Nucleus accumbens (tissue), 56 donors: ENCODE measurements at regions not wholly inside any gene's neighbourhood (a gene's known extent, or its start where the extent isn't known, plus 50 kb on each side); places are given as distances from the start of the nearest gene placed in this dataset.

Experiments
- DNase-seq, 56 donors: peaks; one replicate each; lab custom pipeline; 2025; lab: John Stamatoyannopoulos, UW

DNA sequence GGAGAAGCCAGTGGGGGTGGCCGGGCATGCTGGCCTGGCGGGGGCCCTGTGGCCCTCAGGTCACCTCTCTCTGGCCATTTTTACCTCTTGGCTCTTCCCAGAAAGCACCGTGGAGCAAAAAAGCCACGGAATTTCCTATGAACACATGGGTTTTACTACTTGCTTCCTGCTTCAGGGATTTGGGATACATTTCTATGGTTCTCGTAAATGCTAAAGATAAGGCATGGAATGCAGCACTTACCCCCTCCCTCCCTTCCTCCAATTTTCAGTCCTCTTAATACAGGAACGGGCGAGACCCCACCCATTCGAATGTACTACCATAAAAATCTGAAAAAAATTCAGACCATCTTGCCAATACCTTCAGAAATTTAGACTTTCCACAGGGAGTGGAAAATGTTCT lies 279.7 kb downstream of the ARHGAP12 start:
- no peak for DNase-seq

DNA sequence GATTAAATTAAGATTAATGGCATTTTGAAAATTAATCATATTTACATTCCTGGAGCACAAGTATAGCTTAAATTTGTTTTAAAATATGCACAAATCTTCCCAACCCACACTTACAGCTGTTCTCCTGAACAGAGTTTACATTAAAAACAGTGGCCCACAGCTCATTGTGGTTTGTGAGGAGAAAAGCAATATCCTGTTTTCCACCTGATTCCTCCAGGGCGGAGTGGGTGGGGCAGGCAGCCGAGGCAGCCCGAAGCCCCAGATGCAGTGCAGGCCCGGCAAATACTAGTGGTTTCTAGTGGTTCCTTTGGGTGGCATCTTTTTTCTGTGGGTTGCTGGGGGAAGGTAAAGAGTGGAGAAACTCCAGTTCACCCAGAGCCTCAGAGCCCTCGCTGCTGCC lies 280.8 kb downstream of the ARHGAP12 start:
- no peak for DNase-seq

DNA sequence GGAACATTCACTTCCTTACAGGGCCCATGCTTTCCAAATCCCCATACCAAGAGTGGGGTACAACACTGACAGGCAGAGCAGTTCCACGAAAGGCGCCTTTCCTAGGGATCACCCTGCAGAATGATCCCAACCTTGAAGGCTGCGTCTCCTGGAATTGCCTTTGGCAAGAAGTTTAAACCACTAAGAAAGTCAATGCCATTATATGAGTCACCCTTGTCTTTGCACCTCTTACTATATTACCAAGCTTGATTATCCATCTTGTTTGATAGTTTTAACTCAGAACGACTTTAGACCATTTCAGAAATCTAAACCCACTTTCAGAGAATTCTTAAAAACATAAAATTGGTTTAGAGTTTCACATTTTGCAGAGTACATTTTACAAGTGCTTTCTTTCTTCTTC lies 282.1 kb downstream of the ARHGAP12 start:
- no peak for DNase-seq

DNA sequence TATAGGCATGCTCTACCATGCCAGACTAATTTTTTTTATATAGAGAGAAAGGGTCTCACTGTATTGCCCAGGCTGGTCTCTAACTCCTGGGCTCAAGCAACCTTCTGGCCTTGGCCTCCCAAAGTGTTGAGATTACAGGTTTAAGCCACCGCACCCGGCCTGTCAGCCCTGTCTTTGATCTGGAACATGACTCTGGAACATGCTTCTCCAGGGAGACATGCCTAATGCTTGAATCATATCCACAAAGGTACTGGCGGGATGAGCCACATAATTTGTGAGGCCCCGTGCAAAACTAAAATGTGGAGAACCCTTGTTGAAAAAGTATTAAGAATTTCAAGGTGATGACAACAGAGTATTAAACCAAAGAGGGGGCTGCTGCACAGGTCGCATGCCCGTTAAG lies 282.8 kb downstream of the ARHGAP12 start:
- no peak for DNase-seq

DNA sequence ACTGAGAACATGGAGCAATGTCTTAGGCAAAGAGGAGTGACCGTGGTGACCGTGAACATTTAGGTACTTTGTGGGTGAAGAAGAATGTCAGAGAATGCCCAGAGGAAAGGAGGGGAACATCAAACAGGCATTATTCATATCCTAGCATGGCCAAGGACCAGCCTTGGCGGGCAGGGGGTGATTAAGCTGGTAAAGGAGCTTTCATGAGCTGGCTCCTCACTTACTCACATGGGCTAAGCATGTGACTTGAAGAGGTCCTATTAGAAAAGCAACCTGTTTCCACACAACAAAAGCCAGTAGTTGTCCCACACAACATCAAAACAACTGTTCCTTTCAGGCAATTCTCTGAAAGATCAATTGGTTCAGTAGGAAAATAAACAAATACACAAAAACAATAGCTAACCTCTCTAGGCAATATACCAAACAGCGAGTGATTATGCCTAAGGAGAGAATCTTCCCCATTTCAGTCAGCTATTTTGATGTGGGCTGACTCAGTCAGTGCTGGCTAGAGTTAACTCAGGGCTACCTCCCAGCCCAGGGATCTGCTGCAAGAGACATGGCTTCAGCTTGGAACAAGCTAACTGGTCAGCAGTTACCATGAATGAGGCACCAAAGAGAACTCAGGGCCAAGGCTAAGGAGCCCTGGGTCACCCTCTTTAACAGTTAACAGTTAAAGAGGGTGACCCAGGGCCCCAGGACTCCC lies 283.5 kb downstream of the ARHGAP12 start:
- no peak for DNase-seq

DNA sequence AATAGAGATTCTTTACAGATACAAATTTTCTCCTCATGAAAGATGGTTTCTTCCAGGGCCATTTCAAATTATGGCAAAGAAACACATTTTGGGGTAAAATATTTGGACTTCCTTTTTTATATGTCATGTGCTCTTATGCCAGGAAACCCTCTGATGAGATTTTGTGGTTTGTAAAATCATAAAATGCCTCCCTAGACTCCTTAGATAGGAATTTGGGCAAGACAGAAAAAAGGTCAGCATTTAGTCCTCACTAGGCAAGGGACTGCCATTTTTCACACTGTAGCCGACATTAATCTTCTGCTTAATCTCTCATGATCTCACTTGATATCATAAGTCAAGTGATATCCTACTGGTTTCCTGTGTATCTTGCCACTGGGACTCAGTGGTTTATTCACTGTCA lies 286.4 kb downstream of the ARHGAP12 start:
- DNase-seq: no peak

DNA sequence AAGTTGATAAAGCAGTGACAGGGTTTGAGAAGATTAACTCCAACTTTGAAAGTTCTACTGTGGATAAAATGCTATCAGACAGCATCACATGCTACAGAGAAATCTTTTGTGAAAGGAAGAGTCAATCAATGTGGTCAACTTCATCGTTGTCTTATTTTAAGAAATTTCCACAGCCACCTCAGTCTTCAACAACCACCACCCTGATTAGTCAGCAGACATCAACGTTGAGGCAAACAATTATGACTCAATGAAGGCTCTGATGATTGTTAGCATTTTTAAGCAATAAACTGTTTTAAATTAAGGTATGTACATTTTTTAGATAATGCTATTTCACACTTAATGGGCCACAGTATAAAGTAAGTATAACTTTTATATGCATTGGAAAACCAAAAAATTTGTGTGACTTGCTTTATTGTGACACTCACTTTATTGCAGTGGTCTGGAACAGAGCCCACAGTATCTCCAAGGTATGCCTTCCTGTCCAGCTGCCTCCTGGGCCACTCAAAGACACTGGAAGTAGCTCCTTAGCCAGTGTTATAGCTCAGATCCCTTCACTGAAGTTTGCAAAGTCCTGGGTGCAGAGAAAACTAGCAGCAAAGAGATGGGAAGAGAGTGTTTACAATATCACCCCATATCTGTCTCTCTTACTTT lies 293.1 kb downstream of the ARHGAP12 start:
- no peak for DNase-seq

DNA sequence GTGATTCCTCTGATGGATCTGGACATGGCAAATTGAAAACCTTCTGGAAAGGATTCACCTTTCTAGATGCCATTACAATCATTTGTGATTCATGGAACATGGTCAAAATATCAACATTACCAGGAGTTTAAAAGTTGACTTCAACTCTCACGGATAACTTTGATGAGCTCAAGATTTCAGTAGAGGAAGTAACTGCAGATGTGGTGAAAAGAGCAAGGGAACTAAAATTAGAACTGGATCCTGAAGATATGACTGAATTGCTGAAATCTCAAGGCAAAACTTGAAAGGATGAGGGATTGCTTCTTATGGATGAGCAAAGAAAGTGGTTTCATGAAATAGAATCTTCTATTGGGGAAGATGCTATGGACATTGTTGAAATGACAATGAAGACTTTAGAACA lies 293.6 kb downstream of the ARHGAP12 start:
- no peak for DNase-seq

DNA sequence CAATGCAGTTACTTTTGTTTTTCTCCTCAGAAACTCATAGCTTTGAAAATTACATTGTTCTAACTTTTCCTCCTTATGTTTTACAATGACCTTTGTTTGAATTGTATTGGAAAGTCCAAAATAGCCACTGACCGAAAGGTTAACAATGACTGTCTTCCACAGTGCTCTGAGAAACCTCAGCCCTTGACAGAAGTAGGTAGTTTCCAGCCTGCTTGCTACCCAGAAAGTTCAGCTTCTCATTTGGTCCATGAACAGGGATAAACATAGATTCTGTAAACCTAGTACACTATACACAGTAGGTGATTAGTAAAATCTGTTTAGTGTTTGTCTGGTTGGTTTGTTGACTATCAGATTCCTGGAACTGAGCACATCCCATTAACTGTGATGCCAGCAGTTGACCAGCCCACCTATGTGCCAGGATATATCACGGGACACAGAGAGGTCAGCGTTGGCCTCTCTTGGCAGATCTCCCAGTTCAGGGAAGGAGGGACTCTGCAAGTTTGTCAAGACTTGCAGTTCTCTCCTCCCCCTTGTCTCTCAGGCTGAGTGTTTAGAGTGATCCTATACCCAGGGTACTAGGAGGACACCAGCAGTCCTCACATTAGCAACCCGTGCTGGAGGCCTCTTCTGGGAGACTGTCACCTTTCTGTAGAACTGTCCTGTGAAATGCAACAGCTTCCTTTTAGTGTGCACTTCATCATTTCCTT lies 297.6 kb downstream of the ARHGAP12 start:
- no peak for DNase-seq

DNA sequence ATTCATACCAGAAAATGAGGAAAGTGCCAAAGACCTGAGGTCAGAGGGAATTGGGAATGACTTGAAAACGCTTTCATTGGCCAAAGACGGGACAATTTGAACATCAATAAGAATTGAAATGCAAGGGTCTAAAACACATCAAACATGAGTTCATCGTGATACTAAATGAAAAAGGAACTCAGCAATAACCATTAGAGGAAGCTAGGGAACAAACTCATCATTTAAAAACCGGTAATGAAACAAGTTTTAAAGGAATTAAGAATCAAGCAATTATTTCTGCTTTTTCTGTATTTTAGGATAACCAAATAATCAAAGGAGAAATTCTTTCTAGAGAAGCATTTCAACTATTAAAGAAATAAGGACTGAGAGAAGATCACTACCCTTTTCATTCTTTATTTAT lies 303.1 kb downstream of the ARHGAP12 start:
- no peak for DNase-seq

DNA sequence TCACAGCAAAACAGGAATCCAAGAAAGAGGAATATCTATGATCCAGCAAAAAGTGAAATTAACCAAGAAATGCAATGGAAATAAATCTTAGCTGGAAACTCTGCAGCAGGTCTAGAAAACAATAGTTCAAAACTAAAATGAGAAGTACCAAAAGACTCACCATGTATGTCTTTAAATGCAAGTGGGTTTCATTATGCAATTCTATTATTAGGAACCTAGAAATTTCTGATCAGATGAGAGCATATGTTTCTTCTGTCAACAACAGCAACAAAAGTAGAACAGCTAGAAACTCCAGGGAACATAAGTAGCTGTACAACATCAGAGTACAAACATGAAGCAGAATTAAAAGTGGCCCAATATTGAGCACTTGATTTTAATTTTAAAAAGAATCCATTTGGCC lies 304.0 kb downstream of the ARHGAP12 start:
- no peak for DNase-seq

DNA sequence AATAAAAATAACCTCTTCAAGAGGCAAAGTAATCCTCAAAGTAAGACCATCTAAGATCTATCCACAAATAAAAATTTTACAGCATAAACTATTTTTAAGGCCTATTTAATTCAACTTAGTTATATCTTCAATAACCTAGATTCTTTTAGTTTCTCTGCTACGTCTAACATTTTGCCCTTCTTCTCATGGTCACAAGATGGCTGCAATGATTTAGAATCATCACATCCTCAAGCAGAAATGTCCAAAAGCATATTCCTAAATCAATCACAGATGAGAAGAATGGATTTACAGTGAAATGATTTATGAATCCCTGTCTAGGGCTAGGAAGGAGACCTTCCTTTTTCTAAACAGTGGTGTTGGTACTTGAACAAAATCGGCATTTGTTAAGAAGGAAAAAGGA lies 304.7 kb downstream of the ARHGAP12 start:
- DNase-seq: no peak

DNA sequence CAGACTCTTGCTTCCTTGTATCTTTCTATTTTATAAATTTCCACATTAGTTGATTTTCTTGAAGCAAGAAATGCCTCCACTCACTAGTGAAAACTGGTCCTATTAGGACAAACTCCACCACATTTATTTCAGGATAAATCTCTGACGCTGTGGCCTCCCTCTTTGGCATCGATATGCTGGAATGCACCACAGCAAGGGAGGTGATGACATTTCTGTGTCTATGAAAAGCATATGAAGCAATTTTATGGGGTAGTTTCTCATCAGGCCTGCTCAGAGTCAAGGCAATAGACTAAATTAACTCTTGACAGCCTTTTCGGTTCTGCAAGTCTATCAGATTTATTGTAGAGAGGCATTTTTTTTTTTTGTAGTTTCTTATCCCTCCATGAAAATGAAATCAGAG lies 304.4 kb downstream of the ZEB1 start:
- no peak for DNase-seq

DNA sequence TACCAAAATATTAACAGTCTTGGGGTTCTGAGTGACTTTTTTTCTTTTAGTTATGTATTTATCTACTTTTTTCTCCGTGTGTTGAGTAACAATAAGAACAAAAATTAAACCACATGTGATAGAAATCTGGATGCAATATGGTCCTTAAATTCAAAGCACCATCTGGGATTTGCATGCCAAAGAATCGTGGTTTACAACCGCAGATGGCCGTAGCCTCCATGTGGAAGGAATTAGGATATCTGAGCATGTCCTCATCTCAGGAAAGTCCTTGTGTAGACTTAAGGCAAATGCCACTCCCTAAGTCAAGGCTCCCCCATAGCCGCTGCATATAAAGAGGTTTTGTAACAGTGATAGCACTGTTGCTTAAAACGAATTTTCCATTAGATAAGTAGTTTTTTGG lies 304.0 kb downstream of the ZEB1 start:
- no peak for DNase-seq

DNA sequence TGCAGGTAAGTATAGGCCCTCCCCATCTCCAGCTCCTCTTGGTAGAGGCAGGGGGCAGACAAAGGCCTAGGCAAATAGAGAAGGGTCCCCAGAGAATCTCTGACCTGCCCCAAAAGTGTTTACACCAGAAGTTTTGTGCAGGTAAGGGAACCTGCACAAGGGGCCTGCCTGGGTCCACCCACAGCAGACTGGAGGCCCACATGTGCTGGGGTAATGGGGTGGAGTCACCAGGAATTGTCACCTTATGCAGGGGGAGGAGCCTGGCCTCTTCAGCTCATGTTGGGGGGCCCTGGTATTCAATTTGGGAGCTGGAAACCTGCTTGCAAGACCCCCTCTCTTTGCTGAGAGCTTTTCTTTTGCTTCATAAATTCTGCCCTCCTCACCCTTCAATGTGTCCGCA lies 302.7 kb downstream of the ZEB1 start:
- DNase-seq: no peak

DNA sequence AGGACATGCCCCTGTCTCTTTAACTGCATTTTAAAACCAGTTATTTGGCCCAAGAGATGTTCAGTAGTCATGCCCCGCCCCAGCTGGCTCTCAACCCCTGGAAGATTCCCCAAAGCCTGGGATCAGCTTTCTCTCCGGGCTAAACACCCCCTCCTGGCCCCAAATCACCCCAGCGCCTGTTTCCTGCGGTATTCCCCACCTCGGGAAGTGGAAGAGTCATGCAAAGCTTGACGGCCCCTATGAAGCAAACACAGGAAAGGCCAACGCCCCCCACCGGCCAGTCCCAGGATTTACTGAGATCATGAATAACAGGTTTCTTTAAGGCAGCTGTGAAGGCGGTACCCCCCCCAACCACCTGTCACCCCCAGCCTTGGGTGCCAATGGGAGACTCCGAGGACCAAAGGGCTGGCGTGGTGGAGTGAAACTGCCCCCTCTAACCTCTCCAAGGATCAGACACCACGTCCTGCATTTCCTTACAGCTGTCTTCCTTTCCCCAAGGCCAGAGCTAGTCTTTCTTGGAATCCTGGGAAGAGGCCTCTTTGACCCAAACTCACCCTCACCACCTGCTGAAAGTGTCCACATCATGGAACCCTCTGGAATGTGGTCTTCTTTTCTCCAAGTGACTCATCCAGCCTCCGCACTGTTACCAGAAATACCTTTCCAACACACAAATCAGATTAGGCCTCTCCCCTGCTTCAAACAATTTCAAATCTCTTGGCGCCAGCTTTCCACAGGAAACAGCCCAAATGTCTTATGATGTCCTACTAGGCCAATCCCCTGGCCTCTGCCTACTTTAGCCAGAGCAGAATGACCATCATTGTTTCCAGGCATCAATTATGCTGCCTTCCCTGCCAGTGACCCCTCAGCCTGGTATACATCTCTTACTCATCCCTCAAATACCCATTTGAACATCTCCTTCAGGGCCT lies 301.5 kb downstream of the ZEB1 start:
- DNase-seq: no peak

DNA sequence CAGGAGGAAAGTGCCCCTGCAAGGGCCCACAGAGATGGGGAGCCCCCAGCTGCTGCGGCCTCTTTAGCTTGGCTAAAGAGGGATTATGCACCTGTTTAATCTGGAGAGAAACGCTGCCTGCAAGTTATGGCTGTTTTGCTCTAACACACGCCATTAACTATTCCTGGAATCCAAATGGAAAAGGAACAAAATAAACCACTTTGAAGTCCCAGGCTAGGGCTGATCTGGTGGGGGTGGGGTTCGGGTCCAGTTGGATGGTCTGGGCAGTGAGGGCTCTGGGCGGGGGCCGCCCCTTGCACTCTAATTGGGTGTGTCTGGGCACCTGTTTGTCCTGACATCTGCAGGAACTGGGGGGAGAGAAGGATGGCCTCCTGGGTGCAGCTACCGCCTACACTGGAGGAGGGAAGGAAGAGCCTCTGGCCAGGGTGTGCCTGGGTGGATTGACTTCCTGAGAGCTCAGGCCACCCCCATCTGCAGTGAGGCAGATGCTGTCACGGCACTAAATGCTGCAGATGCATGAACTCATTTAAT lies 300.6 kb downstream of the ZEB1 start:
- DNase-seq: no peak

DNA sequence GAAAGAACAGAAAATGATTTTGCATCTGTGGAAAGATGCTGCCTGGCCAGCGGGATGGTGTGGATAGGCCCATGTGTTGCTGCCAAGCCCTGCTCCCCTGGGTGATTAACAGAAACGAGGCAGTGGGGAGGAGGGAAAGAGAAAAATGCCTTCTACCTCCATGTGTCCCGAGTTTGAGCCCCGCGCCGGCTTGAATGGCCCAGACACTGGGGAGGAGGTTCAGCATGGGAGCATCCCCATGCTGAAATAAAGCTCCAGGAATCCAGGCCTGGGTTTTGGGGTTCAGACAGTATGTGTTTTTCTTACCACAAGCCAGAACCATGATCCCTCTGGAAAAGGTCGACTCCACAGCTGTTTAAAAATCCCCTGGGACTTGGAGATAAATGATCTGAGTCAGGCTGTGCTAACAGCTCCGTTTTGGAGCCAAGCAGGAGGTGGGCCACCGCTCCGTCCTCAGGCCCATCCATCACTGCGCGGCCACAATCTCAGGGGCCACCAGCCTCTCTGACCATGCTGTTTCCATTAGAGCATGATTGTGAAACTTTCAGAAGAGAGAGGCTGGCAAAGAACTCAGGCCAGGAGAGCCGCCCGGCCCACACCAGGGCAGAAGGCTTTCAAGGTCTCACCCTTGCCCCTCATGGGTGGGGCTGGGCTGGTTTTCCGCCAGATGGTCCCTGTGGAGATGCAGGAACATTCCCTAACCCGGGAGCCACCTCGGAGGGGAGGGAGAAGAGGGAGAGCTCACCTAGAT lies 299.7 kb downstream of the ZEB1 start:
- no peak for DNase-seq

DNA sequence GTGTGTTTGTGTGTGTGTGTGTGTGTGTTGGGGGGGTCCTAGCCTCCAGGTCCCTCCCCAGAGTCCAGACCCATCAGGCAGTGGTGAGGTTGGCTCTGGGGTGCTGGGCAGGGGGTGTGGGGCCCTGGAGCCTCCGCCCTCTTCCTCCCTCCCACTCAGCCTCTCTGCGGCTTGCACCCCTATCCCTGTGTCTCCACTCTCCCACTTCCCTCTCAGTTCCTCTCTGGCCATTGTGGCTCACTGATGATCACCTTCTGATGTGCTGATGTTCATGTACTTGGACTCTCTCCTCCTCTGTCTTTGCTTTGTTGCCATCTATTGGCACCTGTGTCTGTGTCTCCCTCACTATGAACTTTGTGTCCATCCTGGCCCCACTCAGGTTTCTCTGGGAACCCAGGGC lies 298.7 kb downstream of the ZEB1 start:
- DNase-seq: no peak

DNA sequence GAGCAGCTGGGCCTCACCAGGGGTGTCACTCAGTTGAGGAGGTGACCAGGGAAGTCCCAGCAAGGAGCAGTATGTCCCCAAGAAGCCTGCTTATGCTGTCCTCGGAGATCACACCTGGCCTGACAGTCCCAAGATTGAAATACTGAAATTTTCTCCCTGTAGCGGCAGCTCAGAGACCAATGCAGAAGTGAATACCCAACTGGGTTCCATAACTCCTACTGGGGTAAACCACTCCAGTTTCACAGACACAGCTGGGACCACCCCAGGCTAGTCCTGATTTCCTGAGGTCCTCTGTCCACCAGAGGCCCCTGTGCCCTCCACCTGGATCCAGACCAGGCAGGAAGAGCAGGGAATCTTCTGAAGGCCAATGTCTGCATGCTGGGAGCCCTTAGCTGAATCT lies 298.1 kb downstream of the ZEB1 start:
- DNase-seq: no peak
